Liver (tissue), 3 donors: ENCODE measurements at regions not wholly inside any gene's neighbourhood (a gene's known extent, or its start where the extent isn't known, plus 50 kb on each side); places are given as distances from the start of the nearest gene placed in this dataset.

Experiments
- CTCF ChIP-seq: fragments of 150-350 bp; IDR thresholded peaks from 2 replicates; pipeline ENCODE4 v1.5.1; 2017; ENCODE audit warnings: improper control_type of control experiment, low read depth, low read length; ENCODE audit not compliant: missing input control
- REST ChIP-seq: IDR thresholded peaks from 2 replicates; pipeline ENCODE4 v1.6.1; 2016; ENCODE audit warnings: antibody characterized with exemption, mild to moderate bottlenecking
- TAF1 ChIP-seq: conservative IDR thresholded peaks from 2 replicates; pipeline ENCODE4 v1.6.1; 2016; ENCODE audit warnings: antibody characterized with exemption, mild to moderate bottlenecking
- ZBTB33 ChIP-seq: IDR thresholded peaks from 2 replicates; pipeline ENCODE4 v1.6.1; 2016; ENCODE audit warnings: antibody characterized with exemption
- donor health status: healthy.
- donor health status: healthy.

GRCh38 chr17:6306820-6307219, 128.1 kb downstream of the AIPL1 start:
- no peak for TF ChIP-seq CTCF
- TF ChIP-seq ZBTB33 = no peak
- no peak for TF ChIP-seq TAF1
- no peak for TF ChIP-seq REST
